GM19099 (cell line): ENCODE measurements at regions not wholly inside any gene's neighbourhood (a gene's known extent, or its start where the extent isn't known, plus 50 kb on each side); places are given as distances from the start of the nearest gene placed in this dataset.

Experiments used
- POLR2A ChIP-seq: IDR thresholded peaks from 3 replicates; pipeline ENCODE4 v1.6.1; 2011; ENCODE audit warnings: low read depth; ENCODE audit not compliant: insufficient read length; ENCODE audit errors: extremely low read depth

- no peak for TF ChIP-seq POLR2A
Observed at GRCh38 chr6:105797983-105798453, 288.1 kb upstream of the PRDM1 start.

GRCh38 chr6:105797286-105797979 lies 288.7 kb upstream of the PRDM1 start:
- no peak for TF ChIP-seq POLR2A

GRCh38 chr6:105795913-105796517 lies 290.1 kb upstream of the PRDM1 start:
- no peak for TF ChIP-seq POLR2A

GRCh38 chr6:105795366-105795765 lies 290.8 kb upstream of the PRDM1 start:
- no peak for TF ChIP-seq POLR2A

- no peak for TF ChIP-seq POLR2A
Observed at GRCh38 chr6:105794870-105795269, 291.3 kb upstream of the PRDM1 start.

GRCh38 chr6:105794239-105794638 lies 291.9 kb upstream of the PRDM1 start:
- no peak for TF ChIP-seq POLR2A

- TF ChIP-seq POLR2A = no peak
Observed at GRCh38 chr6:105793130-105793529, 293.0 kb upstream of the PRDM1 start.

DNA sequence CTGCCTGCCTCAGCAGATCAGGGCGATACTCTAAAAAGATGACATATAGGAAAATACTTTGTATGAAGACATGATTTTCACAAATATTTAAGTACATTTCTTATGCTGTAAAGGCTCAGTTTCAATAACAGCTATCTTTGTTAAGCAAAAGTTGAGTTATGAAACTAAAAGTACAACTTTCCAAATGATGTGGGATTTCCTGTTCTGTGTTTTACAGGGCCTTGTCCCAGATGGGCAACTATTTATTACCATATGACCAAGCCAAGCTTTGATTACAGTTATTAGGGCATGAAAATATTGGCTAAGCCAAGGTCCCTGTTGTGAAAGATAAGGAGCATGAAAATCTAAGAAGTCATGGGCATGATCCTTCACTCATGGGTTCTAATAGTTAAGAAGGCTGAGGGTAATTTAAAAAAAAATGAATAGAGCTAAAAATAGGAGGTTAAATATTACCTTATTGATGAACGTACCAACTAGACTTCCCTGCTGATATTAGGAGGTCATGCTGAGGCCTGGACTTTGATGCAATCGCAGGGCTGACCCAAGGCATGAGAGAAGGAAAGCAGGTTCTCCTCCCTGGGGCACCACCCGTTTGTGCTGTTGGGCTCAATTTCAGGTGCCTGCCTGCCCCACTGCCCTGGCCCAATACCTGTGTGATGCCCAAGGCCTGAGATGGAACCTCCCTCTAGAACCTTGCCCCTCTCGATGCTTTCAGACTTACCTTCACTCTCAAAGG lies 294.4 kb upstream of the PRDM1 start:
- no peak for TF ChIP-seq POLR2A

DNA sequence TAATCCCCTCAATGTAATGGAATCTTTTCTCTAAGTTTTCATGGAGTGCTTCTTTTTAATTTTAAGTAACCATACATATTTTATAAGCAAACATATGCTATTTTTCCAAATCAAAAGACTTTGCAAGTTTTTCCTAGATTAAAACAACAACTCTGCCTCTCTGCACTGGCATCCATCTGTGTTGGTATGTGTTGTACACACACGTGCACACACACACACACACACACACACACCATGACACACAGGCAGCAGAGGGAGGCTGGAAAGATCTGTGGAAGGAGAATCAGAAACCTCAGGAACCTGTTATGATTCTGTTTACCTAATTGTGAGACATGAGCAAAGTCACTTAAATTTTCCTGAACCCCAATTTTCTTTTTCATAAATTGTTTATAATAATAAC lies 295.0 kb upstream of the PRDM1 start:
- TF ChIP-seq POLR2A = no peak

DNA sequence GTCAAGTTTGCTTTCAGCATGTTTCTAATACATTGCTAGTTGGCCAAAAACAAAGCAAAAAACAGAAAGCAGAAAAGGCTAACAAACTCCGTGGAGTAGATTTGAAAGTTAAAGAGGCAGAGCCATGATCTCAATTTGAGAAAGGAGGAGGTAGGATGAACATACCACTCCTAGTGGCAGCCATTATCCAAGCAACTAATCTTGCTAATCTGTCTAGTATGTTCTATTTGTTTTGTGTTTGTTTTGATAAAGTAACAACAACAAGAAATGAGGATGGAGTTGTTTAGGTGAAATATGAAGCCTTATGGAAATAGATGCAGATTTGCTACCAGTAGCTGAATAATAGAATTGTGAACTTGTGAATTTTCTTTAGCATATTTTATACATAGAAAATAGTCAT lies 295.5 kb upstream of the PRDM1 start:
- TF ChIP-seq POLR2A = no peak

DNA sequence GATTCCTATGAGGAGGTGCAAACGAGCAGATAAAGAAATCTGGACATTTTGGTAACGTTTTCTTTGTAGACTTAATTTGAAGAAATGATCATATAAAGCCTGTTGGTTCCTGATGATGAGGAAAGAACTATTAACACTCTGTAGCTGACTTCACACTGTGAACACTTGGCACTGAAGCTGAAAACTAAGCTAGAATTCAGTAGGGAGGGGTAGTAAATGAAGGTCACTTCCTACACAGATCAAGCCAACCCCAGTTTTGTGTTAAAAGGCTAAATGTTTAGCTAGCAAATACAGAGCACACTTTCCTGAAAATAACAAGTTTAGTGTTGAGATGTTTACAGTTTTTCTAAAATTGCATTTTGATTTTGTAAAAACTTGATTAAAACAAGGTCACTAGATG lies 296.2 kb upstream of the PRDM1 start:
- no peak for TF ChIP-seq POLR2A

- TF ChIP-seq POLR2A = no peak
Observed at GRCh38 chr6:105787747-105788146, 298.4 kb upstream of the PRDM1 start.

GRCh38 chr6:105786890-105787655 lies 299.1 kb upstream of the PRDM1 start:
- TF ChIP-seq POLR2A = no peak

DNA sequence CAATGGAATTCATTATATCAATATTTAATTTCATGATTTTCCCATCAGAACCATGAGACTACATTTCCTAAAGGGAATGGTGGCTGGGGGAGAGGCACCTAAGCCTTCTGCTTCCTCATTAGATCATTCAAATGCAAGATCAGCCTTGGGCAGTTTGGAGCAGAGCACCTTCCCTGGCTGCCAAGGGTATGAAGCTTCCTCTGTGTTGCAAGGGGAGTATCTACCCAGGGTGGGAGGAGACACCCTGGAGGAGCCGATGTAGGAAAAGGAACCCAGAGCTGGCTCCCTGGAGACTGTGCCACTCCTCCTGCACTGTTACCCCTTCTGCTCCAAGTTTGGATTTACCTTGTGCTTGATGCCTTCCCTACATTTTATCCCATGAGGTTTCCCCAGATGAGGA lies 299.7 kb upstream of the PRDM1 start:
- TF ChIP-seq POLR2A = no peak
